NT2/D1 (cell line): ENCODE measurements at regions not wholly inside any gene's neighbourhood (a gene's known extent, or its start where the extent isn't known, plus 50 kb on each side); places are given as distances from the start of the nearest gene placed in this dataset.

Source experiments
- SUZ12 ChIP-seq: IDR thresholded peaks from 2 replicates; pipeline ENCODE4 v1.6.1; 2011; ENCODE audit not compliant: insufficient read length, insufficient read depth; ENCODE audit errors: extremely low read depth
- YY1 ChIP-seq: IDR thresholded peaks from 2 replicates; pipeline ENCODE4 v1.6.1; 2011; ENCODE audit not compliant: insufficient read length, insufficient read depth
- ZNF274 ChIP-seq: IDR thresholded peaks from 2 replicates; pipeline ENCODE4 v1.6.1; 2011; ENCODE audit warnings: mild to moderate bottlenecking, low read depth, low read length

DNA sequence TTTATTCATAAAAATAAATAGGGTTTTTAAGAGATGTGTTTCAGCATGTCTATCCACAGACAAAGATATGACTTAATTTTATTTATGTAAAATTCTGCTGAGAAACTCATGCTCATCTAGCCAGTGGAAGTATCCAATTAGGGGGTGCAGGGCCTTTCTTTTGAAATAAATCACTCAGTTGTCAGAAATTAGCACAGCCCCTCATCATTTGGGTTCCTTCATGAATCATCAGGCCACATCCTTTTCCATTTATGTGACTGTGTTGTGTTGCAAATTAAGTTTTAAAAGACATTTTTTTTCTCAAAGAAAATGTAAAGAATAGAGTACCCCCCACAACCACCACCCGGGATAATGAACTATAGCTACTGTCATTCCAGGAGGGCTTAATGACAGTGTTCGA is 185.8 kb downstream of the NRP2 start:
- TF ChIP-seq YY1 (no peak), ZNF274 (no peak), SUZ12 (no peak)
